ENCODE measurements at regions not wholly inside any gene's neighbourhood (a gene's known extent, or its start where the extent isn't known, plus 50 kb on each side); places are given as distances from the start of the nearest gene placed in this dataset.

GRCh38 chr6:9628819-9629218 is 786.1 kb downstream of the TFAP2A start:
- H3K9me3 ChIP-seq: peaks cover 0 to 76% (median 39%) of the 10 kb centered on the region in 8 donors
- intact Hi-C loops (cut with DNase I; ENCODE audit: low total_unique reads): no loop called here
- no peak for DNase-seq
- H3K27ac ChIP-seq: no peak overlapping the region
- no peaks in the 10 kb centered on the region for H3K36me3 ChIP-seq
- H3K4me3 ChIP-seq: no peak overlapping the region
- H3K27me3 ChIP-seq (replicated peaks in 1 of 7): no peaks in the 10 kb centered on the region
- H3K4me1 ChIP-seq: no peaks in the 10 kb centered on the region
- TF ChIP-seq CTCF (IDR thresholded peaks at IDR 0.05 in 8 of 11, conservative IDR thresholded peaks at IDR 0.05 in 3 of 11): no peak
- TF ChIP-seq POLR2A (IDR thresholded peaks at IDR 0.05): no peak
- no peak for TF ChIP-seq POLR2AphosphoS5 (IDR thresholded peaks at IDR 0.05)

- Histone ChIP-seq H3K9me3 (peaks cover 0 to 76% (median 39%) of the 10 kb centered on the region in 8 donors), H3K27ac (no peak overlapping the region), H3K4me3 (no peak overlapping the region), H3K27me3 (replicated peaks in 1 of 7) (no peaks in the 10 kb centered on the region), H3K4me1 (no peaks in the 10 kb centered on the region), H3K36me3 (no peaks in the 10 kb centered on the region)
- DNase-seq: no peak
- 58 to 78% (median 72%) methylated on average over 3 of the region's 3 CpGs for WGBS, 5 donors
- TF ChIP-seq POLR2AphosphoS5 (IDR thresholded peaks at IDR 0.05): no peak
- no peak for TF ChIP-seq CTCF (IDR thresholded peaks at IDR 0.05 in 8 of 11, conservative IDR thresholded peaks at IDR 0.05 in 3 of 11)
- TF ChIP-seq POLR2A (IDR thresholded peaks at IDR 0.05): no peak
- intact Hi-C loops (cut with DNase I; ENCODE audit: low total_unique reads): no loop called here
Measured at GRCh38 chr6:9627916-9628315, 787.0 kb downstream of the TFAP2A start.

GRCh38 chr6:9623985-9624384 is 790.9 kb downstream of the TFAP2A start:
- WGBS, 5 donors: 52 to 75% (median 63%) methylated on average over 3 of the region's 3 CpGs
- intact Hi-C loops (cut with DNase I; ENCODE audit: low total_unique reads): no loop called here
- Histone ChIP-seq H3K9me3 (peaks cover 0 to 41% (median 12%) of the 10 kb centered on the region in 8 donors), H3K36me3 (no peaks in the 10 kb centered on the region), H3K4me3 (no peak overlapping the region), H3K27ac (no peak overlapping the region), H3K27me3 (replicated peaks in 1 of 7) (no peaks in the 10 kb centered on the region), H3K4me1 (no peaks in the 10 kb centered on the region)
- no peak for DNase-seq
- TF ChIP-seq CTCF (IDR thresholded peaks at IDR 0.05 in 8 of 11, conservative IDR thresholded peaks at IDR 0.05 in 3 of 11) (no peak), POLR2AphosphoS5 (IDR thresholded peaks at IDR 0.05) (no peak), POLR2A (IDR thresholded peaks at IDR 0.05) (no peak)

- intact Hi-C loops (cut with DNase I; ENCODE audit: low total_unique reads): no loop called here
- 84 to 90% (median 86%) methylated on average over 8 of the region's 8 CpGs for WGBS, 5 donors
- no peaks in the 10 kb centered on the region for H3K4me1 ChIP-seq
- H3K27ac ChIP-seq: no peak overlapping the region
- no peak overlapping the region for H3K4me3 ChIP-seq
- no peaks in the 10 kb centered on the region for H3K27me3 ChIP-seq (replicated peaks in 1 of 7)
- TF ChIP-seq POLR2A (IDR thresholded peaks at IDR 0.05) (no peak), CTCF (IDR thresholded peaks at IDR 0.05 in 8 of 11, conservative IDR thresholded peaks at IDR 0.05 in 3 of 11) (no peak), POLR2AphosphoS5 (IDR thresholded peaks at IDR 0.05) (no peak)
- no peak for DNase-seq
- no peaks in the 10 kb centered on the region for H3K36me3 ChIP-seq
- peaks cover 0 to 38% (median 10%) of the 10 kb centered on the region in 8 donors for H3K9me3 ChIP-seq
Measured at GRCh38 chr6:9623228-9623832, 791.5 kb downstream of the TFAP2A start.

Data from spleen (tissue), 11 donors.